H9 (cell line): ENCODE measurements at regions not wholly inside any gene's neighbourhood (a gene's known extent, or its start where the extent isn't known, plus 50 kb on each side); places are given as distances from the start of the nearest gene placed in this dataset.

Experiments
- DNase-seq: peaks from one replicate; pipeline ENCODE4 v3.0.0-alpha.2; 2017
- H2AFZ ChIP-seq: one replicate; pipeline ENCODE4 v1.6.1; 2013; ENCODE audit warnings: mild to moderate bottlenecking, low read length, control low read depth, moderate library complexity
- H2AK5ac ChIP-seq: 2 replicates; pipeline ENCODE4 v1.6.1; 2013; ENCODE audit warnings: low read length, control low read depth, mixed read lengths; ENCODE audit not compliant: insufficient read length
- H2BK120ac ChIP-seq: one replicate; pipeline ENCODE4 v1.6.1; 2013; ENCODE audit warnings: low read depth, mild to moderate bottlenecking, low read length, control low read depth, inconsistent platforms; ENCODE audit not compliant: poor library complexity, severe bottlenecking
- H2BK12ac ChIP-seq: 2 replicates; pipeline ENCODE4 v1.6.1; 2013; ENCODE audit warnings: low read length, control low read depth, mixed read lengths, low read depth; ENCODE audit not compliant: insufficient read length
- H2BK15ac ChIP-seq: 2 replicates; pipeline ENCODE4 v1.6.1; 2013; ENCODE audit warnings: low read depth, low read length, control low read depth
- H2BK20ac ChIP-seq: one replicate; pipeline ENCODE4 v1.6.1; 2013; ENCODE audit warnings: low read depth, mild to moderate bottlenecking, low read length, control low read depth, inconsistent platforms; ENCODE audit not compliant: poor library complexity, severe bottlenecking
- H2BK5ac ChIP-seq: 2 replicates; pipeline ENCODE4 v1.6.1; 2013; ENCODE audit warnings: low read length, control low read depth, mixed read lengths; ENCODE audit not compliant: insufficient read length
- H3K14ac ChIP-seq: 2 replicates; pipeline ENCODE4 v1.6.1; 2013; ENCODE audit warnings: low read length, control low read depth; ENCODE audit not compliant: insufficient read depth
- H3K18ac ChIP-seq: 2 replicates; pipeline ENCODE4 v1.6.1; 2013; ENCODE audit warnings: low read depth, mild to moderate bottlenecking, mixed read lengths, low read length, control low read depth; ENCODE audit not compliant: insufficient read length
- H3K23ac ChIP-seq: 2 replicates; pipeline ENCODE4 v1.6.1; 2013; ENCODE audit warnings: low read length, control low read depth, mixed read lengths, low read depth; ENCODE audit not compliant: insufficient read length
- H3K23me2 ChIP-seq: 2 replicates; pipeline ENCODE4 v1.6.1; 2013; ENCODE audit warnings: low read depth, mild to moderate bottlenecking, mixed read lengths, low read length, control low read depth; ENCODE audit not compliant: insufficient read length, poor library complexity, severe bottlenecking
- H3K27ac ChIP-seq: 2 replicates; pipeline ENCODE4 v1.5.1; 2013; ENCODE audit warnings: low read length, control low read depth, mixed read lengths, low read depth; ENCODE audit not compliant: insufficient read length
- H3K27me3 ChIP-seq: 2 replicates; pipeline ENCODE4 v1.6.1; 2013; ENCODE audit warnings: low read length, control low read depth, inconsistent platforms; ENCODE audit not compliant: insufficient read depth
- H3K4ac ChIP-seq: 2 replicates; pipeline ENCODE4 v1.6.1; 2013; ENCODE audit warnings: low read depth, mild to moderate bottlenecking, control low read depth, inconsistent platforms, low read length, moderate library complexity
- H3K4me1 ChIP-seq: 2 replicates; pipeline ENCODE4 v1.6.1; 2013; ENCODE audit warnings: low read length, control low read depth, inconsistent platforms; ENCODE audit not compliant: insufficient read depth
- H3K4me2 ChIP-seq: 2 replicates; pipeline ENCODE4 v1.6.1; 2013; ENCODE audit warnings: low read length, control low read depth, mixed read lengths; ENCODE audit not compliant: insufficient read length, insufficient read depth
- H3K56ac ChIP-seq: 2 replicates; pipeline ENCODE4 v1.6.1; 2013; ENCODE audit warnings: low read depth, mild to moderate bottlenecking, mixed read lengths, low read length, control low read depth; ENCODE audit not compliant: insufficient read length
- H3K79me1 ChIP-seq: 2 replicates; pipeline ENCODE4 v1.6.1; 2013; ENCODE audit warnings: low read depth, mild to moderate bottlenecking, moderate library complexity, low read length, control low read depth, inconsistent platforms; ENCODE audit not compliant: insufficient read depth, poor library complexity, severe bottlenecking
- H3K79me2 ChIP-seq: 2 replicates; pipeline ENCODE4 v1.6.1; 2013; ENCODE audit warnings: low read length, control low read depth, inconsistent platforms; ENCODE audit not compliant: insufficient read depth
- H3K9ac ChIP-seq: 2 replicates; pipeline ENCODE4 v1.6.1; 2013; ENCODE audit warnings: low read length, control low read depth, mixed read lengths; ENCODE audit not compliant: insufficient read length; ENCODE audit errors: extremely low read depth
- H3K9me3 ChIP-seq: one replicate; pipeline ENCODE4 v1.6.1; 2013; ENCODE audit warnings: low read depth, low read length, inconsistent platforms; ENCODE audit not compliant: control insufficient read depth
- H3T11ph ChIP-seq: one replicate; pipeline ENCODE4 v1.6.1; 2013; ENCODE audit warnings: mild to moderate bottlenecking, low read length, control low read depth, inconsistent platforms
- H4K20me1 ChIP-seq: one replicate; pipeline ENCODE4 v1.6.1; 2013; ENCODE audit not compliant: control insufficient read depth, insufficient read length, insufficient read depth
- H4K5ac ChIP-seq: 2 replicates; pipeline ENCODE4 v1.6.1; 2013; ENCODE audit warnings: low read depth, mild to moderate bottlenecking, mixed read lengths, low read length, control low read depth; ENCODE audit not compliant: insufficient read length
- H4K8ac ChIP-seq: replicated peaks from 2 replicates; pipeline ENCODE4 v1.6.1; 2013; ENCODE audit warnings: low read length, control low read depth, mixed read lengths, low read depth; ENCODE audit not compliant: insufficient read length
- H4K91ac ChIP-seq: 2 replicates; pipeline ENCODE4 v1.6.1; 2013; ENCODE audit warnings: low read depth, mild to moderate bottlenecking, moderate library complexity, mixed read lengths, low read length, control low read depth; ENCODE audit not compliant: insufficient read length
- H3K27ac Mint-ChIP-seq, 3 experiments: 2 replicates in 2 of 3; 3 replicates in 1 of 3; pipeline ENCODE4 v1.8.0; 2020 to 2021; ENCODE audit warnings: mixed read lengths in 3 of 3, mild to moderate bottlenecking in 1 of 3, moderate library complexity in 1 of 3
- H3K27me3 Mint-ChIP-seq: 2 replicates; pipeline ENCODE4 v1.8.0; 2021; ENCODE audit warnings: low read depth, mild to moderate bottlenecking, moderate library complexity, mixed read lengths
- H3K36me3 Mint-ChIP-seq, 3 experiments: 2 replicates in 2 of 3; 3 replicates in 1 of 3; pipeline ENCODE4 v1.8.0; 2020 to 2021; ENCODE audit warnings: low read depth in 3 of 3, mixed read lengths in 3 of 3; ENCODE audit not compliant: insufficient read depth in 1 of 3
- H3K4me1 Mint-ChIP-seq, 2 experiments: 2 replicates each; pipeline ENCODE4 v1.8.0; 2020; ENCODE audit warnings: mixed read lengths in 2 of 2
- H3K4me3 Mint-ChIP-seq, 2 experiments: 2 replicates in 1 of 2; 3 replicates in 1 of 2; pipeline ENCODE4 v1.8.0; 2020 to 2021; ENCODE audit warnings: mild to moderate bottlenecking in 2 of 2, mixed read lengths in 2 of 2, moderate library complexity in 1 of 2
- H3K9me3 Mint-ChIP-seq, 2 experiments: 2 replicates in 1 of 2; 3 replicates in 1 of 2; pipeline ENCODE4 v1.8.0; 2020; ENCODE audit warnings: mild to moderate bottlenecking in 2 of 2, mixed read lengths in 2 of 2, moderate library complexity in 1 of 2
- CTCF ChIP-seq: fragments of 200-600 bp; sonication (generic); conservative IDR thresholded peaks from 3 replicates; pipeline ENCODE4 v1.8.0; 2021; ENCODE audit warnings: antibody characterized with exemption, mild to moderate bottlenecking
- WGBS: extraction: QIAGEN DNeasy Blood & Tissue Kit; methylation state at CpG from one replicate; pipeline ENCODE4 v1.1.7; 2013; ENCODE audit warnings: missing lambda C conversion rate, low lambda C conversion rate, mixed read lengths; ENCODE audit not compliant: insufficient read length; ENCODE audit errors: extremely low coverage; 5-methylcytosine and 5-hydroxymethylcytosine counted together

DNA sequence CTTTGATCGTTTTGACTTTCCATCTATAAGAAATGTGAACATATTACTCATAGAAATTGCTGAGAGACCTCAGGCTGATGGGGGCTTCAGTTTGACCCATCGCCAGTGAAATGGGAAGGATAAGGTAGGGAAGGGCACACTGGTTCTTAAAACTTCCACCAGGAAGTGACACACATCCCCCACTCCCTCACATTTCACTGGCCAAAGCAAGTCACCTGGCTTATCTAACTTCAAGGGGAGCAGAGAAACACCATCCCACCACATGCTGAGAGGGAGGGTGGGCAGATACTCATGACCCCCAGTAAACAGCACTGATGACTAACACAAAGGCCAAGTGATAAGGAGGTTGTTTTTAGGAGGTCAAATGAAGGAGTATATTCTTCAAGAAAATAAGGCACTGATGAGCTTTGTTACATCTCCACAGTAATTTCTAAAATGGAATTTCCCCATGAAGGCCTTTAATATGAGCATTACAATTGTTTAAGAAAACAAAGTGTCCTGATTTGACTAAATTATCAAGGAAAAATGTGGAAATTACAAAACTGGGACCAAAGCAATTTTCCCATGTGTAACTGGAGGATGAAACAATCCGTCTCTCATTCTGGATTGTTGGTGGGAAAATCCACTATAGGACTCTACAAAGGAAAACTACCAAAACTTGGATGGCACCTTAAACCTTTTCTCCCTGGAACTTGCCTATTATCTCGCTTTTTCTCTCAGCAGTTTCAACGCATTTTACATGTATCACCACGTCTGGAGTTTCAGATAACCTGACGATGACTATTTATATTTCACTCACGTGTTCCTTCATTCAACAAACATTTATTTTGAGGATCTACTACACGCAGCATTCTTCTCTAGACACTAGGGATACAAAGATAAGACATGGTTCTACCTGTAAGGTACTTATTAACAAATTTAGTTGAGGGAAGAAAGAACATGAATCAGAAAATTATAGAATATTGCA is 91.8 kb upstream of the EEA1 start:
- Histone ChIP-seq H3K27ac (no peak overlapping the region), H3K23me2 (no peaks in the 10 kb centered on the region), H4K8ac (no peak overlapping the region), H4K91ac (no peak overlapping the region), H3K4me1 (peaks cover 1% of the 10 kb centered on the region; the same call in 1 of the 2 replicates), H4K20me1 (no peaks in the 10 kb centered on the region), H2BK15ac (no peak overlapping the region), H3K23ac (no peak overlapping the region), H2AFZ (no peak overlapping the region), H3K4me2 (no peak overlapping the region), H2BK20ac (no peak overlapping the region), H3K9me3 (no peaks in the 10 kb centered on the region), H2BK120ac (no peak overlapping the region), H3T11ph (no peak overlapping the region), H3K56ac (no peak overlapping the region), H3K79me1 (no peaks in the 10 kb centered on the region), H2BK12ac (no peak overlapping the region), H3K4ac (no peak overlapping the region), H3K27me3 (no peaks in the 10 kb centered on the region), H4K5ac (no peak overlapping the region), H3K79me2 (no peaks in the 10 kb centered on the region), H2AK5ac (no peak overlapping the region), H2BK5ac (no peak overlapping the region), H3K9ac (no peak overlapping the region), H3K14ac (no peak overlapping the region), H3K18ac (no peak overlapping the region)
- WGBS: no CpG with 5 or more reads among the region's 9 CpGs
- no peak for TF ChIP-seq CTCF
- H3K36me3 Mint-ChIP-seq: no peaks in the 10 kb centered on the region
- no peak overlapping the region for H3K4me3 Mint-ChIP-seq
- H3K27ac Mint-ChIP-seq: no peak overlapping the region
- no peak for DNase-seq
- no peaks in the 10 kb centered on the region; the same call in 1 of the 2 replicates for H3K27me3 Mint-ChIP-seq
- no peaks in the 10 kb centered on the region for H3K9me3 Mint-ChIP-seq
- H3K4me1 Mint-ChIP-seq: peaks cover 17 to 20% of the 10 kb centered on the region in 2 experiments
